Breast epithelium (tissue), 3 donors: ENCODE measurements at regions not wholly inside any gene's neighbourhood (a gene's known extent, or its start where the extent isn't known, plus 50 kb on each side); places are given as distances from the start of the nearest gene placed in this dataset.

Experiments
- CTCF ChIP-seq, 3 donors: fragments of 450-650 bp; IDR thresholded peaks; one replicate each; pipeline ENCODE4 v1.5.1; 2016 to 2017; ENCODE audit warnings: antibody characterized with exemption in 3 of 3, mild to moderate bottlenecking in 3 of 3, moderate library complexity in 3 of 3
- POLR2A ChIP-seq: fragments of 450-650 bp; IDR thresholded peaks from one replicate; pipeline ENCODE4 v1.6.1; 2016; ENCODE audit warnings: antibody characterized with exemption, mild to moderate bottlenecking, moderate library complexity

- TF ChIP-seq POLR2A = no peak
- TF ChIP-seq CTCF (IDR thresholded peaks at IDR 0.05) = no peak
Observed at GRCh38 chr1:195113471-195113870, 1494.8 kb downstream of the KCNT2 start.
